ENCODE measurements at regions not wholly inside any gene's neighbourhood (a gene's known extent, or its start where the extent isn't known, plus 50 kb on each side); places are given as distances from the start of the nearest gene placed in this dataset.

- DNase-seq = no peak
Observed at GRCh38 chr13:107370015-107370785, 802.3 kb upstream of the ARGLU1 start.

- DNase-seq = no peak
Observed at GRCh38 chr13:107367258-107367657, 799.3 kb upstream of the ARGLU1 start.

GRCh38 chr13:107365466-107366215 is 797.7 kb upstream of the ARGLU1 start:
- no peak for DNase-seq

GRCh38 chr13:107364658-107365057 is 796.7 kb upstream of the ARGLU1 start:
- no peak for DNase-seq

- no peak for DNase-seq
Observed at GRCh38 chr13:107361666-107362065, 793.7 kb upstream of the ARGLU1 start.

- DNase-seq = no peak
Observed at GRCh38 chr13:107360010-107360409, 792.1 kb upstream of the ARGLU1 start.

GRCh38 chr13:107358866-107359265 is 790.9 kb upstream of the ARGLU1 start:
- no peak for DNase-seq

- no peak for DNase-seq
Observed at GRCh38 chr13:107351305-107351704, 783.4 kb upstream of the ARGLU1 start.

GRCh38 chr13:107348925-107349324 is 781.0 kb upstream of the ARGLU1 start:
- DNase-seq = no peak

GRCh38 chr13:107348471-107348870 is 780.5 kb upstream of the ARGLU1 start:
- no peak for DNase-seq

GRCh38 chr13:107347641-107348369 is 779.9 kb upstream of the ARGLU1 start:
- DNase-seq = no peak

- no peak for DNase-seq
Observed at GRCh38 chr13:107342747-107343146, 774.8 kb upstream of the ARGLU1 start.

- no peak for DNase-seq
Observed at GRCh38 chr13:107339209-107339608, 771.3 kb upstream of the ARGLU1 start.

GRCh38 chr13:107332188-107332587 is 764.3 kb upstream of the ARGLU1 start:
- DNase-seq = no peak

GRCh38 chr13:107331359-107331758 is 763.4 kb upstream of the ARGLU1 start:
- no peak for DNase-seq

GRCh38 chr13:107330484-107330883 is 762.5 kb upstream of the ARGLU1 start:
- DNase-seq = no peak

GRCh38 chr13:107329991-107330390 is 762.1 kb upstream of the ARGLU1 start:
- DNase-seq = peak; percentile 6

GRCh38 chr13:107324416-107325204 is 756.7 kb upstream of the ARGLU1 start:
- DNase-seq = no peak

- DNase-seq = no peak
Observed at GRCh38 chr13:107322228-107322627, 754.3 kb upstream of the ARGLU1 start.

- no peak for DNase-seq
Observed at GRCh38 chr13:107305178-107305577, 737.2 kb upstream of the ARGLU1 start.

- DNase-seq = no peak
Observed at GRCh38 chr13:107301724-107302374, 733.9 kb upstream of the ARGLU1 start.

- no peak for DNase-seq
Observed at GRCh38 chr13:107299717-107300116, 731.8 kb upstream of the ARGLU1 start.
